Left renal cortex interstitium (tissue), 4 donors: ENCODE measurements at regions not wholly inside any gene's neighbourhood (a gene's known extent, or its start where the extent isn't known, plus 50 kb on each side); places are given as distances from the start of the nearest gene placed in this dataset.

Experiments
- DNase-seq, 4 donors: peaks; one replicate each; pipeline ENCODE4 v3.0.0-alpha.2; 2013; ENCODE audit warnings: low read depth in 4 of 4, low spot score in 2 of 4, missing footprints in 1 of 4

DNA sequence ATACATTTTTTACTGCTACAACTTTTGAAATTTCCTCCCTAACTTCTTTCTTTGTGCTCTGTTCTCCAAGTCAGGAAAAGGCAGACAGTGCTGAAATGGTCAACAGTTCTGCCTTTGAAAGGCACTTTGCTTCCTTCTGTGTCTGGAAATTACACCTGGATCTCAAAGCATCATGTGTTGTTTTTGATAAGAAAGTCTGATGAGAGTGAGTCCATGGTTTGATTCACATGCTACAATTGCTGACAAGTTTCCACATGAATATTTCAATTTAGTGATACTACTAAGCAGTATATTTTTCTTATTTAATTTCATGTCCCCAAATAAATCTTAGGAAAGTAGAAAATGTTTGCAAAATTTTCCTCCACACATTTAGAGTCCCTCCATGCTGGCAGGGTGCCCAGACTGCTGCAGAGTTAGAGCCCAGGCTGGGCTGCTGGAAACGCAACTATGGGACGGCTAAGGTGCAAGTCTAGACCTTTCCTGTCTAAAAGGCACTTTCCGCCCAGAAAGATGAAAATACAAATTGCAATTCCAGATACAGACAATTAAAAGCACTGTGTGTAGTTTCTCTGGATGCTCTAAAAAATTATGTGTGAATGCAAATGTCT is 96.6 kb upstream of the RUNX1 start:
- no peak for DNase-seq

GRCh38 chr21:35144978-35145377 is 95.9 kb upstream of the RUNX1 start:
- no peak for DNase-seq

GRCh38 chr21:35142036-35142815 is 93.1 kb upstream of the RUNX1 start:
- no peak for DNase-seq

GRCh38 chr21:35139382-35139715 is 90.2 kb upstream of the RUNX1 start:
- DNase-seq = no peak

DNA sequence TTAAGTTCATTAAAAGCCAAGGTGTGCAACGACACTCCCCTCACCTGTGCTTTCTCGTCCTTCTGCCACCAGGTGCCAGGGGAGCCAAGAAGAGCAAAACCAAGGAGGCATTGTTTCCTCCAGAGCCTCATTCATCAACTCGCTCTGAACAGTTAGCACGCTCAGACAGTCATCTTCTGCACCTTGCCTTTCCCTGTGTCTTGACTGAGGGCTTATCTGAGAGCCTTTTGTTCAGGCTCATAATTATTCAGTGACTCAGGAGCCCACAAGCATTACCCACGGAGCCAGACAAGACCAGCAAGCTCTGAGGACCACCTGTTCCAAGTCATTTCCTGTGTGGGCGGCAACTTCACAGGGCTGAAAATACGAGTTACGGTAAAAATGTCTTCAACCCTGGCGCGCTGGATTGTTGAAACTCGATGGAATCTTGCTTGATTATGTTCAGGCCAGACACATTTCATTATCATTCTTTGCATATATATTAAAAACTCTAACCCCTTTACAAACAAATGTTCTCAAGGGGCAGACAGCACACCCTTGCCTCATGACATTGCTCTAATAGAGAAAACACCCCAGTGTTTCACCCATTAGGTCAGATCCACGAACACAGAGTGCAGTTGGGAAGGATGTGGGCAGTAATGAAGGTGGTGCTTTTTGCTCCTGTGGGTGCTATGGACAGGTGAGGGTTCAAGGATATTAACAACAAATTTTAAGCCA is 89.7 kb upstream of the RUNX1 start:
- DNase-seq = no peak

GRCh38 chr21:35136586-35137219 is 87.6 kb upstream of the RUNX1 start:
- no peak for DNase-seq

- DNase-seq = no peak
Observed at GRCh38 chr21:35136106-35136505, 87.0 kb upstream of the RUNX1 start.

DNA sequence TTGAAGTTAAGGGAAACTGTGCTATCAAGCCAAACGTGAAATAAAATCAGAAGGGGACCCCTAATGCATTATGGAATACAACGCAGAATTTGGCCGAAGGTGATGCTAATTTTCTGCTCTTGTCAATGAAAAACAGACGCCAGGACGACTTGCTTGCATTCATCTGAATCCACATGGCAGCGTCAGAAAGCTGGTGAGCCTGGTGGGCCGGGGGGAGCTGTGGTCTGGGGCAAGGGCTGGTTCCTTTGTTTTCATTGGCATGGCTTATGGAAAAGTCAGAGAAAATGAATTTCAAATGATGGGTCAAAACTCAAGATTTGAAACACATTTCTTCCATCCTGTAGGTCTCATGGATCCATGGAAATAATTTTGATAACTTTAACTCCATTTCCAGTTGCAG is 86.4 kb upstream of the RUNX1 start:
- DNase-seq = no peak

GRCh38 chr21:35134309-35134708 is 85.2 kb upstream of the RUNX1 start:
- DNase-seq = no peak

DNA sequence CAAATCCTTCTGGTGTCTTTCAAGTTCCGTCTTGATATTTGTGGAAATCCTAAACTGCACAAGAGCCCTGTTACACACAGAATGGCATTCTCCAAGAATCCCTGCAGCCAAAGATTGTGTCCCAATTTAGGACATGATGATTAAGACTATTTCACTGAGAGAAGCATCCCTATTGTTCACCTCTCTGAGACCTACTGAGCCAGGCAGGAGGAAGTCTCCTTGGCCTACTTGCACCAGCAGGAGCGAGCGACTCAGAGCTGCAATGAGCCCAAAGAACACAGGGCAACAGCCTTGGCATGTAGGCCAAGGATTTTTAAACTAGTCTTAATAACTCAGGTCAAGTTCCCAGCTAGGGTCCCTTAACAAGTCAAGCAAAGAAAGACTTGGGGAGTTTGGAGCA is 79.4 kb upstream of the RUNX1 start:
- DNase-seq = no peak

- no peak for DNase-seq
Observed at GRCh38 chr21:35127851-35128250, 78.7 kb upstream of the RUNX1 start.

DNA sequence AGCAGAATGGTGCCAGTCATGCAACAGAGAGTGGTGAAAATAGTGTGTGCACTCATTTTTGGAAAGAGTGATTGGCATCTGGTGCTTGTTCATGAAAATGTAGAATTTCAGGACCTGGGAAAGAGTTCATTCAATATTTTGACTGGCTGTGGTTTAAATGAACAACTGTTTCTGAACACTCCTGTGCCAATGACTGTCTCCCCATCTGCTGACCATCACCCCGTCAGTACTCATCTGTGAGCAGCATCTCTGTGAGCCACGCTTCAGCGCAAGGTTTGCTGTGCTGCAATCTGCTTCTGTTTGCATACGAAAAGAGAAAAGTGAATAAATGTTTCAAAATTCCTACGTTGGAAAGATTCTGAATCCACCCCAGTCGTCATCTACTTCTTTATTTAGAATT is 77.9 kb upstream of the RUNX1 start:
- no peak for DNase-seq

GRCh38 chr21:35120631-35121180 is 71.6 kb upstream of the RUNX1 start:
- DNase-seq = peak in 1 of 4 donors; percentile 10

GRCh38 chr21:35119501-35120047 is 70.5 kb upstream of the RUNX1 start:
- peak in 1 of 4 donors; percentile 7 for DNase-seq

GRCh38 chr21:35116777-35117176 is 67.7 kb upstream of the RUNX1 start:
- no peak for DNase-seq

DNA sequence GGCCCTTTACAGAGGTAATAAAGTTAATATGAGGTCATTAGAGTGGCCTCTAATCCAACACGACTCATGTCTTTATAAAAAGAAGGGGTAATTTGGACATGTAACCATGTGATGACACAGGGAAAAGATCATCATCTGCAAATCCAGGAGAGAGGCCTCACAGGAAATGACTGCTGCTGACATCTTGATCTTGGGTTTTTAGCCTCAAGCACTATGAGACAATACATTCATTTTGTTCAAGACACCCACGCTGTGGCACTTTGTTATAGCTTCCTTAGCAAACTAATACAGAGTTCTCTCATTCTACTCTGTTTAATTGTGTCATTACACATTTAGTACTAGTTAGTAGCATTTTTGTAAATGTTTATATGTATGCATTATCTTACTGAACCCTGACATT is 64.0 kb upstream of the RUNX1 start:
- DNase-seq = no peak

GRCh38 chr21:35111321-35111930 is 62.3 kb upstream of the RUNX1 start:
- DNase-seq = no peak

- no peak for DNase-seq
Observed at GRCh38 chr21:35108887-35109286, 59.8 kb upstream of the RUNX1 start.

- no peak for DNase-seq
Observed at GRCh38 chr21:35107520-35107919, 58.4 kb upstream of the RUNX1 start.

GRCh38 chr21:35106246-35106835 is 57.2 kb upstream of the RUNX1 start:
- no peak for DNase-seq
